HFF-Myc (cell line): ENCODE measurements at regions not wholly inside any gene's neighbourhood (a gene's known extent, or its start where the extent isn't known, plus 50 kb on each side); places are given as distances from the start of the nearest gene placed in this dataset.
"Not testable (repeated sequence)": the region's sequence is repeated elsewhere in the genome, so short reads cannot be mapped to it uniquely, and the experiment has no call there.

Source experiments
- DNase-seq: peaks from one replicate; pipeline ENCODE4 v3.0.0-alpha.2; 2011; ENCODE audit warnings: low read depth; ENCODE audit errors: extremely low read depth
- H3K4me3 ChIP-seq: replicated peaks from 2 replicates; pipeline ENCODE4 v1.5.1; 2011; ENCODE audit warnings: low read depth, mild to moderate bottlenecking, control low read depth, low read length
- TF ChIP-seq, protein P1 (sequence below): IDR thresholded peaks from 2 replicates; pipeline ENCODE4 v1.5.1; 2012; ENCODE audit warnings: mild to moderate bottlenecking, low read depth, low read length, control low read depth; ENCODE audit errors: missing control alignments

DNA sequence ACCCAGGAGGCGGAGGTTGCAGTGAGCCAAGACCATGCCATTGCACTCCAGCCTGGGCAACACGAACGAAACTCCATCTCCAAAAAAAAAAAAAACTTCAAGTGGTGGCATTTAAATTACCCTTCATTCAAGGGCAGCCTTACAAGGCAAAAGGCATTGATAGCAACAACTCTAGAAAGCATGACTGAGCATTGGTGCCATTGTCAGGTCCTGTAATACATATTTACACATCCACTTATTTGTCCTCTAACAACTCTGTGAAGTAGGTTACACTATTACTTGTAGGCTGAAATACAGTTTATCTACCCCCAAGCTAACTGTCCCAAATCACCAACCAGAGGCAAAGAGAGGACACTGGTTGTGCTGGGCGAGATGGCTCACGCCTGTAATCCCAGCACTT is 52.7 kb upstream of the LARP1 start:
- DNase-seq: no peak
- TF ChIP-seq, protein P1, sequence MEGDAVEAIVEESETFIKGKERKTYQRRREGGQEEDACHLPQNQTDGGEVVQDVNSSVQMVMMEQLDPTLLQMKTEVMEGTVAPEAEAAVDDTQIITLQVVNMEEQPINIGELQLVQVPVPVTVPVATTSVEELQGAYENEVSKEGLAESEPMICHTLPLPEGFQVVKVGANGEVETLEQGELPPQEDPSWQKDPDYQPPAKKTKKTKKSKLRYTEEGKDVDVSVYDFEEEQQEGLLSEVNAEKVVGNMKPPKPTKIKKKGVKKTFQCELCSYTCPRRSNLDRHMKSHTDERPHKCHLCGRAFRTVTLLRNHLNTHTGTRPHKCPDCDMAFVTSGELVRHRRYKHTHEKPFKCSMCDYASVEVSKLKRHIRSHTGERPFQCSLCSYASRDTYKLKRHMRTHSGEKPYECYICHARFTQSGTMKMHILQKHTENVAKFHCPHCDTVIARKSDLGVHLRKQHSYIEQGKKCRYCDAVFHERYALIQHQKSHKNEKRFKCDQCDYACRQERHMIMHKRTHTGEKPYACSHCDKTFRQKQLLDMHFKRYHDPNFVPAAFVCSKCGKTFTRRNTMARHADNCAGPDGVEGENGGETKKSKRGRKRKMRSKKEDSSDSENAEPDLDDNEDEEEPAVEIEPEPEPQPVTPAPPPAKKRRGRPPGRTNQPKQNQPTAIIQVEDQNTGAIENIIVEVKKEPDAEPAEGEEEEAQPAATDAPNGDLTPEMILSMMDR: no peak
- H3K4me3 ChIP-seq: no peak overlapping the region

DNA sequence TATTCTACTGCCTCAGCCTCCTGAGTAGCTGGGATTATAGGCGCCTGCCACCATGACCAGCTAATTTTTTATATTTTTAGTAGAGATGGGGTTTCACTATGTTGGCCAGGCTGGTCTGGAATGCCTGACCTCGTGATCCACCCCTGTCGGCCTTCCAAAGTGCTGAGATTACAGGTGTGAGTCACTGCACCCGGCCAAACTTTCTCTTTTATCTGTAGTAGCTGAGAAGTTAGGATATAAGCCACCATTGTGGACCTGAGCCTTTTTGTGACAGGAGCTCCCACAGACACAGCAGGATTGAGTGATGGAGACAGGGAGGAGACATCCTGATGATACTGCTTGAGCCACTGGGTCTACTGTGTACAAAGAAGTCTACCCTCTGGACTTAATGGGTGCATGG is 53.5 kb upstream of the LARP1 start:
- not testable (repeated sequence) for DNase-seq, H3K4me3 ChIP-seq

DNA sequence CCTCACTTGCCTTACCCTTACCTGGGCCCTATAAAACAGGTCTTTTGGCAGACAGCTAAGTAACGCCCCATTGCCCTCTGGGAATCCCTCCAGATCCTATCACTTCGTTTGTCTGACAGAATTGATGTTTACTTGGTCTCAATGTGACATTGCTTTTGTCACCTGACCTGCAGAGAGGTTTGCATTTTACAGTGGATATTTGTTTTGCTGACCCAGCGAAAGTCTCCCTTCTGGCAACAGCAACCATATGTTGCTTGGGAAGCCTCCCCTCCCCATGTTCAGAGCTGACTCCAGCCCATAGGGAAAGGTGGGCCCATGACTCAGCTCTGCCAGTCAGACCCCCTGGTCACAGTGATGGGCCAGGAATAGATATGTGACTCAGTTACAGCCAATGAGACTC is 54.0 kb upstream of the LARP1 start:
- TF ChIP-seq, protein P1: no peak
- H3K4me3 ChIP-seq: no peak overlapping the region
- DNase-seq: no peak

DNA sequence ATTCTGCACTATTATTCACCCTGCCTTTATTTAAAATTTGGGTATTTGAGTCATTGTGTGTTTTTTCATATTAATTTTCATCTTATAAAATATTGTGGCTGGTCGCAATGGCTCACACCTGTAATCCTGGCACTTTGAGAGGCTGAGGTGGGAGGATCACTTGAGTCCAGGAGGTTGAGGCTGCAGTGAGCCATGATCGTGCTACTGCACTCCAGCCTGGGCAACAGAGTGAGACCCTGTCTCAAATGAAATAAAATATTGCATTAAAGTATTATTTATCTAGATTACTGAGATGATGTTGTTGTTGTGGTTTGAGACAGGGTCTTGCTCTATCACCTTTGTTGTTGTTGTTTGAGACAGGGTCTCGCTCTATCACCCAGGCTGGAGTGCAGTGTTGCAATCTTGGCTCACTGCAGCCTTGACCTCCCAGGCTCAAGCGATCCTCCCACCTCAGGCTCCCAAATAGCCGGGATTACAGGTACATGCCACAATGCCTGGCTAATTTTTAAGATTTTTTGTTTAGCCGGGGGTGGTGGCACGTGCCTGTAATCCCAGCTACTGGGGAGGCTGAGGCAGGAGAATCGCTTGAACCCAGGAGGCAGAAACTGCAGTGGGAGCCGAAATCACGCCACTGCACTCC is 54.8 kb upstream of the LARP1 start:
- not testable (repeated sequence) for DNase-seq, H3K4me3 ChIP-seq

DNA sequence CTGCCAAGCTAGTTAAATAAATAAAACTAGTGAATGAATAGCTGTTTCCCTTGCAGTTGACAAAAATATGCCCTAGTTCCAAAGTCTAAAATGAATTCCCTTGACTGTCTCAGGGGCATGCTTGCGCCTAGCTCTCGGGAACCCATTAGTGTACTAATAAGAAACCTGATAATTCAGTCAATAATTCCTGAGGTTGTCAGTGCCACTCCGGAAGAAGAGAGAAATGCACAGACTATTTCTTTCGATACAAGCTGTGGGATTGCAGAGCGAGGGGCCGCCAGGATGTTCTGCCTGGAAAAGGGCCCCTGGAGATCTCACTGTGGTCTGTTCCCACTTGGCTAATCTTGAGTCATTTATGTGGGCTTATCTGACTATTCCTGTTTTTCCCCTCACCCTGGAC is 56.4 kb upstream of the LARP1 start:
- no peak for DNase-seq
- H3K4me3 ChIP-seq: no peak overlapping the region
- TF ChIP-seq, protein P1: no peak

DNA sequence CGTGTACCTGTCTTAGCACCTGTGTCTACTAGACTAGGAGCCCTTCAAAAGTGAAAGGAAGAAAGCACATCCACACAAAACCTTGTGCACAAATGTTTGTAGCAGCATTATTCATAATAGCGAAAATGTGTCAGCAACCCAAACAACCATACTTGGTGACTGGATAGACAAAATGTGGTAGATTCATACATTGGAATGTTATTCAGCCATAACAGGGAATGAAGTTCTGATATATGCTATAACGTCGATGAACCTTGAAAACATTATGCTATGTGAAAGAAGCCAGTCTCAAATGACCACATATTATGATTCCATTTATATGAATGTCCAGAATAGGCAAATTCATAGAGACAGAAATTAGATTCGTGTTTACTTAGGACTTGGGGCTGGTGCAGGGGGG is 57.8 kb upstream of the LARP1 start:
- TF ChIP-seq, protein P1: no peak
- H3K4me3 ChIP-seq: no peak overlapping the region
- DNase-seq: no peak

DNA sequence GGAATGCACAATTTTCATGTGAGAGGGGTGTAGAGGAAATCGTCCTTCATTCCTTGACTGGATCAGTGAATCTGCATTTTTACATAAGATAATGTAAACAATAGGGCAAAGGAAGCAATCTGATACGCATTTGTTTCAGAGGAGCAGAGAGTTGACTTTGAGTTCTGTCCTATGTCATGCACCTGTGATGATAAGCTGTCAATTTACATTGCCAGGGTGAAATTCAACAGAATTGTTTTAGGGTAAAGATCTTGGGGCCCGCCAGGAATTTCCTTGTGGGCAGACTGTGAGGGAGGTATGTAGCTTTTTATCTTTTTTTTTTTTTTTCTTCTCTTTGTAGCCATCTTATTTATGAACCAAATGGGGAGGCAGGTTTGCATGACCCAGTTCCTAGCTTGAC is 58.3 kb upstream of the LARP1 start:
- H3K4me3 ChIP-seq: no peak overlapping the region
- TF ChIP-seq, protein P1: no peak
- no peak for DNase-seq

DNA sequence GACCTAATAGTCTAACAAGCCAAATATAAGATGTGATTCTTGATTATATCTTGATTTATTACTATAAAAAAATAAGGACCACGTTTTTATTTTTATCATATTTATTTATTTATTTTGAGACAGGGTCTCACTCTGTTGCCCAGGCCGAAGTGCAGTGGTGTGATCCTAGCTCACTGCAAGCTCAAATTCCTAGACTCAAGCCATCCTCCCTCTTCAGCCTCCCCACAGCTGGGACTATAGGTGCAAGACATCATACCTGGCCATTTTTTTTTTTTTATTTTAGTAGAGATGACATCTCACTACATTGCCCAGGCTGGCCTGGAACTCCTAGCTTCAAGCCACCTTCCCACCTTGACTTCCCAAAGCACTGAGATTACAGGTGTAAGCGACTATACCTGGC is 61.0 kb upstream of the LARP1 start:
- TF ChIP-seq, protein P1: no peak
- no peak overlapping the region for H3K4me3 ChIP-seq
- DNase-seq: no peak
